ENCODE measurements at regions not wholly inside any gene's neighbourhood (a gene's known extent, or its start where the extent isn't known, plus 50 kb on each side); places are given as distances from the start of the nearest gene placed in this dataset.
"Not testable (repeated sequence)": the region's sequence is repeated elsewhere in the genome, so short reads cannot be mapped to it uniquely, and the experiment has no call there.

DNA sequence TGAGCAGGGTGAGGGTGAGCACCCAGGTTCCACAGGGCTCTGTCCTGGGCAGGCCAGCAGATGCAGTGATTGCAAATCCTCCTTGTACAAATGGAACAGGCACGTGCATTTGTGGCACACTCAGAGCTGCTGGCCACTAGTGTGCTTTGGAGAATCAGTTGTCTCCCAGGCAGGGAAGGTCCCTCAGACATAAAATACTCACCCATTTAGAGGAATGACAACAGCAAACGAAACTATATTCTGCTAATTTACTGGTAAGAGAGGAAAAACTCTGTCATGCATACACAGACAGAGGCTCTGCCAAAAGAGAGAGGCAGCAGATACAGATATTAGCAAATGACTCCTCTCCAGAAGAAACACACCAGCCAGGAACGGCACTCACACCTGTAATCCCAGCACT, 116.5 kb upstream of the PLGLB2 start:
- H3K27me3 ChIP-seq (ENCODE audit: control insufficient read depth in 1 of 2, insufficient read depth in 2 of 2, low read length in 2 of 2); H3K4me1 ChIP-seq (ENCODE audit: insufficient read depth, low read length); intact Hi-C loops (cut with micrococcal nuclease; ENCODE audit: unreplicated experiment); H3K9me3 ChIP-seq (ENCODE audit: low read length); H3K27ac ChIP-seq (ENCODE audit: extremely low read length, insufficient read depth, low read length); FAIRE-seq; H3K4me2 ChIP-seq (ENCODE audit: low read depth, low read length); H3K4me3 ChIP-seq (replicated peaks in 1 of 3; ENCODE audit: insufficient read depth in 1 of 3, low read depth in 2 of 3, low read length in 3 of 3); H3K79me2 ChIP-seq (ENCODE audit: insufficient read depth, low read length); CTCF ChIA-PET (ENCODE audit: low intra/inter-chr PET ratio, low total read pairs); H4K20me1 ChIP-seq (ENCODE audit: insufficient read depth, low read length); H3K36me3 ChIP-seq (replicated peaks in 1 of 2; ENCODE audit: control insufficient read depth in 1 of 2, insufficient read depth in 2 of 2, low read length in 2 of 2); DNase-seq (ENCODE audit: low spot score); H2AFZ ChIP-seq (ENCODE audit: low read length); H3K9ac ChIP-seq (ENCODE audit: insufficient read depth, low read depth, low read length); BruUV-seq (replicated peaks); in situ Hi-C loops (cut with HindIII; ENCODE audit: extremely low pct_ligation_motif_present, low pct_unique_long_range_greater_than_20kb); ATAC-seq; POLR2A ChIA-PET: not testable (repeated sequence)
- 90% methylated on average over 3 of the region's 3 CpGs for WGBS (ENCODE audit: low lambda C conversion rate)

DNA sequence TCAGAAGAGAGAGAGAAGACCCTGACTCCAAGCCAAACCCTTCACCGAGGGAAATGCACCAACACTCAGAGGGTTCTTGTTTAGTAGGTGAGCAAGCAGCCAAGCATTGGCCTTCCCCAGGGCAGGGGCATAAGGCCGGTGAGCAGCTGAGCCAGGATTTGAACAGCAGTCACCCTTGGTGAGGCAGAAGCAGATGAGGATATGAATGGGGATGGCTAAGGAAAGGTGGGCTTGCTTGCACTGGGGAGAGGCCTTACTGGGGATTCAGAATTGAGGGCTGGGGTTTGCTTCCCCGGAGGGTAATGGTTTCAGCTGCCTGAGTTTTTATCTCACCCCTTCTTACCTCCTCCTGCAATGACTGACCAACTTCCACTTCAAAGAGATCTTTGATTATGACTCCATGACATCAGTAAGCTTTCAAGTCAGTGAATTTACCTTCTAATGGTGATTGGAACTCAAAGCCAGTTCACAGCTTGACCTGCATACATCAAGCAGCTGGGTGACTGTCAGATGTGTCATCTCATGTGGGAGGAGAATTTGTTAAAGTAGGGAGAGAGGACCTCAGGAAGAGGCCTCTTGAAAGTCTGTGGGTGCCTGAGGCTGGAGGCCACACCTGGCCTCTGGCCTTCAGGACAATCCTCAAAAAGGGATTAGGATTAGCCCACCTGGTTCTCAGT, 114.5 kb upstream of the PLGLB2 start:
- peak; percentile 68 for FAIRE-seq

DNA sequence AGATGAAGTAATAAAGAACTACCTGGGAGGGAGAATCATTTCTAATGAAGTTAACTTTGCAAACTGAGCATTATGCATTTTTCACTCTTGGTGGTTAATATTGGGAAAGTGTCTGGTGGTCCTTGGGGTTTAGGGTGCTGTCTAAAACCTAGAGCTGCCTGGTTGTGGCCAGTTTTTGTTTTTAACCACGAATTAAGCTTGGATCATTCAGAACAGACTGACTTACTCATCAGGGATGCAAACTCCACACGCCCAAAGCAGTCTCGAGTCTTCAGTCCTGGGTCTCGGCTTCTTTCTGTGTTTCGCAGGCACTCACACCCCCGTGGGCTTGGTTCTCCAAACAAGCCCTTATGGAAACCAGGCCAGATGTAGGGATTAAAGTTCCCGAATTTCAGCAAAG, 113.8 kb upstream of the PLGLB2 start:
- DNase-seq (ENCODE audit: low spot score); BruUV-seq (replicated peaks); H3K79me2 ChIP-seq (ENCODE audit: insufficient read depth, low read length); in situ Hi-C loops (cut with HindIII; ENCODE audit: extremely low pct_ligation_motif_present, low pct_unique_long_range_greater_than_20kb); H4K20me1 ChIP-seq (ENCODE audit: insufficient read depth, low read length); H3K36me3 ChIP-seq (replicated peaks in 1 of 2; ENCODE audit: control insufficient read depth in 1 of 2, insufficient read depth in 2 of 2, low read length in 2 of 2); FAIRE-seq; CTCF ChIA-PET (ENCODE audit: low intra/inter-chr PET ratio, low total read pairs); H3K4me2 ChIP-seq (ENCODE audit: low read depth, low read length); H2AFZ ChIP-seq (ENCODE audit: low read length); ATAC-seq; H3K9me3 ChIP-seq (ENCODE audit: low read length); POLR2A ChIA-PET; H3K9ac ChIP-seq (ENCODE audit: insufficient read depth, low read depth, low read length); H3K27ac ChIP-seq (ENCODE audit: extremely low read length, insufficient read depth, low read length); H3K4me3 ChIP-seq (replicated peaks in 1 of 3; ENCODE audit: insufficient read depth in 1 of 3, low read depth in 2 of 3, low read length in 3 of 3); intact Hi-C loops (cut with micrococcal nuclease; ENCODE audit: unreplicated experiment); H3K27me3 ChIP-seq (ENCODE audit: control insufficient read depth in 1 of 2, insufficient read depth in 2 of 2, low read length in 2 of 2); H3K4me1 ChIP-seq (ENCODE audit: insufficient read depth, low read length): not testable (repeated sequence)
- WGBS (ENCODE audit: low lambda C conversion rate) = 72% methylated on average over 7 of the region's 7 CpGs

More for the DNA sequence above, 114.5 kb upstream of the PLGLB2 start:
- H3K79me2 ChIP-seq (ENCODE audit: insufficient read depth, low read length); H3K4me1 ChIP-seq (ENCODE audit: insufficient read depth, low read length); H3K4me3 ChIP-seq (replicated peaks in 1 of 3; ENCODE audit: insufficient read depth in 1 of 3, low read depth in 2 of 3, low read length in 3 of 3); DNase-seq (ENCODE audit: low spot score); POLR2A ChIA-PET; ATAC-seq; H2AFZ ChIP-seq (ENCODE audit: low read length); BruUV-seq (replicated peaks); H3K4me2 ChIP-seq (ENCODE audit: low read depth, low read length); CTCF ChIA-PET (ENCODE audit: low intra/inter-chr PET ratio, low total read pairs); H3K27ac ChIP-seq (ENCODE audit: extremely low read length, insufficient read depth, low read length); H4K20me1 ChIP-seq (ENCODE audit: insufficient read depth, low read length); in situ Hi-C loops (cut with HindIII; ENCODE audit: extremely low pct_ligation_motif_present, low pct_unique_long_range_greater_than_20kb); H3K9me3 ChIP-seq (ENCODE audit: low read length); H3K36me3 ChIP-seq (replicated peaks in 1 of 2; ENCODE audit: control insufficient read depth in 1 of 2, insufficient read depth in 2 of 2, low read length in 2 of 2); H3K9ac ChIP-seq (ENCODE audit: insufficient read depth, low read depth, low read length); H3K27me3 ChIP-seq (ENCODE audit: control insufficient read depth in 1 of 2, insufficient read depth in 2 of 2, low read length in 2 of 2); intact Hi-C loops (cut with micrococcal nuclease; ENCODE audit: unreplicated experiment): not testable (repeated sequence)
- WGBS (ENCODE audit: low lambda C conversion rate) = 74% methylated on average over 3 of the region's 3 CpGs

DNA sequence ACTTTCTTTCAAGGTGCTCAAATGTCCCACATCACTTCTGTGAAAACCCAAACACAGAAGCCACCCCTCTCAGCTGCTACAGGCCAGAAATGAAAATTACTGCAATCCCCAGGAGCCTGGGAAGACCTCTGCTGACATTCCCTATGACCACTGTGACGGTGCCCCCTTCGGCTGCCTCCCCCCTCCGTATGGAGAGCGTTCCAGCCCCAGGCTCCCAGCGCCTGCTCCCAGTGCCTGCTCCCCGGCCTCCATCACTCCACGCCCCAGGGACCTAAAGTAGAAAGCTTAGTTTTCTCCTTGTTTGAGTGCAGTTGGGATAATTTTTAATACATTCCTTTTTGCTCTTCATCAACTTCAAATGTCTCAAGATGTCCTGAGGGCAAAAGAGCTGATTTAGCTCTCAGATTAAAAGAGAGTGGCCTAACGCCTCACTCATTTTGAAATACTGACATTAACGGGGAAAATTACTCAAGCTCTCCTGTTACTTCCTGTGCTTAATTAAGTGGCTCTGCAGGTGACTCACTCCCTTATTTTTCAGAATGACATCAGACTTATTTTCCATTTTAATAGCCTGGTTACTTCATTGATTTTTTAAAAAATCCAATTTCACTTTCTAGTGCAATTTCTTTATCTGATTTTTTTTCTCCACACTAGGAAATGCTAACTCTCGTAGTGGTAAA, 112.8 kb upstream of the PLGLB2 start:
- H3K36me3 ChIP-seq (replicated peaks in 1 of 2; ENCODE audit: control insufficient read depth in 1 of 2, insufficient read depth in 2 of 2, low read length in 2 of 2); BruUV-seq (replicated peaks); FAIRE-seq; H3K27me3 ChIP-seq (ENCODE audit: control insufficient read depth in 1 of 2, insufficient read depth in 2 of 2, low read length in 2 of 2); H3K9me3 ChIP-seq (ENCODE audit: low read length); in situ Hi-C loops (cut with HindIII; ENCODE audit: extremely low pct_ligation_motif_present, low pct_unique_long_range_greater_than_20kb); H4K20me1 ChIP-seq (ENCODE audit: insufficient read depth, low read length); DNase-seq (ENCODE audit: low spot score); H3K27ac ChIP-seq (ENCODE audit: extremely low read length, insufficient read depth, low read length); CTCF ChIA-PET (ENCODE audit: low intra/inter-chr PET ratio, low total read pairs); H3K4me3 ChIP-seq (replicated peaks in 1 of 3; ENCODE audit: insufficient read depth in 1 of 3, low read depth in 2 of 3, low read length in 3 of 3); H3K4me2 ChIP-seq (ENCODE audit: low read depth, low read length); H3K4me1 ChIP-seq (ENCODE audit: insufficient read depth, low read length); H2AFZ ChIP-seq (ENCODE audit: low read length); H3K79me2 ChIP-seq (ENCODE audit: insufficient read depth, low read length); ATAC-seq; intact Hi-C loops (cut with micrococcal nuclease; ENCODE audit: unreplicated experiment); H3K9ac ChIP-seq (ENCODE audit: insufficient read depth, low read depth, low read length); POLR2A ChIA-PET: not testable (repeated sequence)
- 93% methylated on average over 8 of the region's 10 CpGs for WGBS (ENCODE audit: low lambda C conversion rate)
